OCI-LY7 (cell line): ENCODE measurements at regions not wholly inside any gene's neighbourhood (a gene's known extent, or its start where the extent isn't known, plus 50 kb on each side); places are given as distances from the start of the nearest gene placed in this dataset.
"Not testable (repeated sequence)": the region's sequence is repeated elsewhere in the genome, so short reads cannot be mapped to it uniquely, and the experiment has no call there.

Experiments
- BruUV-seq: library from RNA; stranded (reverse); fragments of 400-500 nt; replicated peaks from 2 replicates; lab custom pipeline; 2021; lab: Mats Ljungman, UMichigan
- CTCF ChIA-PET: fragments of 300-600 bp; sonication (Branson Sonifier 250); formaldehyde crosslinking; loops from one replicate; lab custom pipeline; 2022; ENCODE audit warnings: antibody characterized with exemption; ENCODE audit not compliant: unreplicated experiment; lab: Charles Lee
- POLR2A ChIA-PET: fragments of 300-600 bp; sonication (Branson Sonifier 250); formaldehyde crosslinking; loops from one replicate; lab custom pipeline; 2022; ENCODE audit warnings: antibody characterized with exemption; lab: Charles Lee
- DNase-seq: peaks from one replicate; pipeline ENCODE4 v3.0.0-alpha.2; 2015; ENCODE audit warnings: low spot score
- H2AFZ ChIP-seq: fragments of 200-600 bp; sonication (generic), shearing (Covaris generic); 2 replicates; pipeline ENCODE4 v1.6.1; 2014; ENCODE audit warnings: mild to moderate bottlenecking, antibody characterized with exemption, low read length, moderate library complexity
- H3K27ac ChIP-seq: fragments of 200-600 bp; sonication (generic); 2 replicates; pipeline ENCODE4 v1.5.1; 2014; ENCODE audit warnings: mixed run types, low read depth, mild to moderate bottlenecking, moderate library complexity, low read length, inconsistent platforms; ENCODE audit not compliant: poor library complexity, severe bottlenecking
- H3K36me3 ChIP-seq: fragments of 200-600 bp; sonication (generic); 2 replicates; pipeline ENCODE4 v1.6.1; 2014; ENCODE audit warnings: mild to moderate bottlenecking, antibody characterized with exemption, low read length, moderate library complexity, mixed read lengths; ENCODE audit not compliant: insufficient read depth
- H3K4me1 ChIP-seq: fragments of 200-600 bp; sonication (generic); 2 replicates; pipeline ENCODE4 v1.5.1; 2014; ENCODE audit warnings: mild to moderate bottlenecking, low read length; ENCODE audit not compliant: insufficient read depth, poor library complexity, severe bottlenecking
- H3K4me2 ChIP-seq: fragments of 200-600 bp; sonication (generic); 2 replicates; pipeline ENCODE4 v1.6.1; 2014; ENCODE audit warnings: mild to moderate bottlenecking, low read length
- H3K4me3 ChIP-seq: fragments of 200-600 bp; sonication (generic); 2 replicates; pipeline ENCODE4 v1.5.1; 2014; ENCODE audit warnings: mild to moderate bottlenecking, low read depth, low read length; ENCODE audit not compliant: poor library complexity, severe bottlenecking
- H3K79me2 ChIP-seq: fragments of 200-600 bp; sonication (generic); 2 replicates; pipeline ENCODE4 v1.6.1; 2016; ENCODE audit warnings: low read depth, mild to moderate bottlenecking, low read length, moderate library complexity, mixed read lengths; ENCODE audit not compliant: insufficient read depth
- H3K9me2 ChIP-seq: fragments of 200-600 bp; sonication (generic); 2 replicates; pipeline ENCODE4 v1.6.1; 2016; ENCODE audit warnings: mild to moderate bottlenecking, low read length, mixed read lengths; ENCODE audit not compliant: insufficient read depth
- H3K9me3 ChIP-seq: fragments of 200-600 bp; sonication (generic); 2 replicates; pipeline ENCODE4 v1.6.1; 2014; ENCODE audit warnings: mild to moderate bottlenecking, mixed run types, low read length, mixed read lengths
- H4K20me1 ChIP-seq: fragments of 200-600 bp; sonication (generic); 2 replicates; pipeline ENCODE4 v1.6.1; 2014; ENCODE audit warnings: mild to moderate bottlenecking, antibody characterized with exemption, low read length, moderate library complexity, mixed read lengths; ENCODE audit not compliant: insufficient read depth
- intact Hi-C: fragments of 100-400 bp; cut with micrococcal nuclease; formaldehyde crosslinking; loops from one replicate; pipeline ENCODE4 v1.10.0; 2022; ENCODE audit not compliant: unreplicated experiment

DNA sequence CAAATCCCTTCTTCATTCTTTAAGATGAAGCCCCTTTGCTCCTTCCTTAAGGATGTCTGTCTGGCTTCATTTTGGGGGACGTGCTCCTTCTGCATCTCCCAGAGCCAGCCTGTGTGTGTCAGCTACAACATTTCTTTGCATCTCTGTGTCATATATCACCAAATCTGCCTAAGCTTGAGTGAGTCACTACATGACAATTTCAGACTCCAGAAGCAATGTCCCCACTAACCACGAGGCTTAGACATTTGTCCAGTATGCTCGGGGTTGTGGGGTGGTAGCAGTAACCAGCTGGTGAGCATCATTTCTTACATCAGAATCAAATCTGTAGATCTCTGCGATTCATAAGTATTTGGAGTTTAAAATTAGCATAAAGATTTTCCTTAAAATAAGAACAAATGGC lies 54.1 kb upstream of the USP14 start:
- BruUV-seq, intact Hi-C loops, POLR2A ChIA-PET, H3K36me3 ChIP-seq, H3K9me2 ChIP-seq, H3K4me1 ChIP-seq, CTCF ChIA-PET, DNase-seq, H3K79me2 ChIP-seq, H3K4me3 ChIP-seq, H4K20me1 ChIP-seq, H3K9me3 ChIP-seq, H3K27ac ChIP-seq, H2AFZ ChIP-seq, H3K4me2 ChIP-seq: not testable (repeated sequence)

DNA sequence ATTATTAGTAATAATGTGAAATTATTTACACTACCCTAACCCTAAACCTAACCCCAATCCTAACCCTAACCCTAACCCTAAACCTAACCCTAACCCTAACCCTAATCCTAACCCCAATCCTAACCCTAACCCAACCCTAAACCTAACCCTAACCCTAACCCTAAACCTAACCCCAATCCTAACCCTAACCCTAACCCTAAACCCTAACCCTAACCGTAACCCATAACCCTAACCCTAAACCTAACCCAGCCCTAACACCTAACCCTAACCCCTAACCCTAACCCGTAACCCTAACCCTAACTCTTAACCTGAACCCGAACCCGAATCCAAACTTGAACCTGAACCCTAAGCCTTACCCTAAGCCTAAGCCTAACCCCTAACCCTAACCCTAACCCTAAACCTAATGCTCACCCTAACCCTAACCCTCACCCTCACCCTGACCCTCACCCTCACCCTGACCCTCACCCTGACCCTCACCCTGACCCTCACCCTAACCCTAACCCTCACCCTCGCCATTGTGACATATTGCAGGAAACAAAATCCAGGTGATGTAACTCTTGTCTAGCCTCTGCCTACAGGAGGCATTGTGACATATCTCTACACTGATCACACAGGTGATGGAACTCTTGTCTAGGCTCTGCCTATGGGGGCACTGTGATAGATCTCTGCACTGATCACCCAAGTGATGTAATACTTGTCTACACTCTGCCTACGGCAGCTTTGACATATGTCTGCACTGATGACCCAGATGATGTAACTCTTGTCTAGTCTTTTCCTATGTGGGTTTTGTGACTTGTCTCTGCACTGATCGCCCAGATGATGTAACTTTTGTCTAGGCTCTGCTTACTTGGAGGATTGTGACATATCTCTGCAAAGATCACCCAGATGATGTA lies 53.0 kb upstream of the USP14 start:
- DNase-seq, intact Hi-C loops, H2AFZ ChIP-seq, H3K36me3 ChIP-seq, H4K20me1 ChIP-seq, BruUV-seq, H3K79me2 ChIP-seq, H3K9me2 ChIP-seq, H3K4me2 ChIP-seq, POLR2A ChIA-PET, H3K27ac ChIP-seq, CTCF ChIA-PET, H3K9me3 ChIP-seq, H3K4me1 ChIP-seq, H3K4me3 ChIP-seq: not testable (repeated sequence)

DNA sequence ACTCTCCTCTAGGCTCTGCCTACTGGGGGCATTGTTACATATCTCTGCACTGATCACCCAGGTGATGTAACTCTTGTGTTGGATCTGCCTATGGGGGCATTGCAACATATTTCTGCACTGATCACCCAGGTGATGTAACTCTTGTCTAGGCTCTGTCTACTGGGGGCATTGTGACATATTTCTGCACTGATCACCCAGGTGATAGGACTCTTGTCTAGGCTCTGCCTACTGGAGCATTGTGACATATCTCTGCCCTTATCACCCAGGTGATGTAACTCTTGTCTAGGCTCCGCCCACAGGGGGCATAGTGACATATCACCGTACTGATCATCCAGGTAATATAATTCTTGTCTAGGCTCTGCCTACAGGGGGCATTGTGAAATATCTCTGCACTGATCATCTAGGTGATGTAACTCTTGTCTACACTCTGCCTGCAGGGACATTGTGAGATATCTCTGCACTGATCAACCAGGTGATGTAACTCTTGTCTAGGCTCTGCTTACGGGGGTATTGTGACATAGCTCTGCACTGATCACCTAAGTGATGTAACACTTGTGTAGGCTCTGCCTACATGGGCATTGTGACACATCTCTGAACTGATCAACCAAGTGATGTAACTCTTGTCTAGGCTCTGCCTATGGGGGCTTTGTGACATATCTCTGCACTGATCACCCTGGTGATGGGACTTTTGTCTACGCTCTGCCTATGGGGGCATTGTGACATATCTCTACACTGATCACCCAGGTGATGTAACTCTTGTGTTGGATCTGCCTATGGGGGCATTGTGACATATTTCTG lies 52.1 kb upstream of the USP14 start:
- BruUV-seq, H3K4me3 ChIP-seq, H3K27ac ChIP-seq, intact Hi-C loops, H3K4me1 ChIP-seq, CTCF ChIA-PET, H3K9me2 ChIP-seq, H3K79me2 ChIP-seq, H3K9me3 ChIP-seq, H4K20me1 ChIP-seq, DNase-seq, POLR2A ChIA-PET, H3K4me2 ChIP-seq, H2AFZ ChIP-seq, H3K36me3 ChIP-seq: not testable (repeated sequence)

DNA sequence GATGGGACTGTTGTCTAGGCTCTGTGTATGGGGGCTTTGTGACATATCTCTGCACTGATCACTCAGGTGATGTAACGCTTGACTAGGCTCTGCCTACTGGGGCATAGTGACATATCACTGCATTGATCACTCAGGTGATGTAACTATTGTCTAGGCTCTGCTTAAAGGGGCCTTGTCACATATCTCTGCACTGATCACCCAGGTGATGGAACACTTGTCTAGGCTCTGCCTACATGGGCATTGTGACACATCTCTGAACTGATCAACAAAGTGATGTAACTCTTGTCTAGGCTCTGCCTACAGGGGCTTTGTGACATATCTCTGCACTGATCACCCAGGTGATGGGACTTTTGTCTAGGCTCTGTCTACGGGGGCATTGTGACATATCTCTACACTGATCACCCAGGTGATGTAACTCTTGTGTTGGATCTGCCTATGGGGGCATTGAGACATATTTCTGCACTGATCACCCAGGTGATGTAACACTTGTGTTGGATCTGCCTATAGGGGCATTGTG lies 51.4 kb upstream of the USP14 start:
- intact Hi-C loops, BruUV-seq, H4K20me1 ChIP-seq, H3K36me3 ChIP-seq, H3K4me3 ChIP-seq, H3K27ac ChIP-seq, H2AFZ ChIP-seq, CTCF ChIA-PET, POLR2A ChIA-PET, H3K4me2 ChIP-seq, H3K9me2 ChIP-seq, H3K4me1 ChIP-seq, H3K9me3 ChIP-seq, DNase-seq, H3K79me2 ChIP-seq: not testable (repeated sequence)
